Natural killer cell (primary cell): ENCODE measurements at regions not wholly inside any gene's neighbourhood (a gene's known extent, or its start where the extent isn't known, plus 50 kb on each side); places are given as distances from the start of the nearest gene placed in this dataset.

Source experiments
- ATAC-seq, 3 donors: fragments of 150-1000 bp in 2 of 3; fragments of 200-7000 bp in 1 of 3; cut with Tn5 transposase; 1 replicate in 1 of 3; 2 replicates in 2 of 3; pipeline ENCODE4 v1.10.0; 2021; ENCODE audit warnings: mild to moderate bottlenecking in 2 of 3, moderate library complexity in 2 of 3
- DNase-seq, 2 donors: peaks; one replicate each; pipeline versions ENCODE4 v3.0.0 to v3.0.0-alpha.2; 2013 to 2021; ENCODE audit warnings: mixed read lengths in 1 of 2
- H3K27ac ChIP-seq: one replicate; pipeline ENCODE4 v1.5.1; 2013; ENCODE audit warnings: mild to moderate bottlenecking, low read length
- H3K27me3 ChIP-seq: one replicate; pipeline ENCODE4 v1.6.1; 2013; ENCODE audit warnings: low read length; ENCODE audit not compliant: control insufficient read depth, insufficient read depth
- H3K36me3 ChIP-seq: one replicate; pipeline ENCODE4 v1.6.1; 2013; ENCODE audit warnings: low read length; ENCODE audit not compliant: control insufficient read depth, insufficient read depth
- H3K4me1 ChIP-seq: one replicate; pipeline ENCODE4 v1.6.1; 2013; ENCODE audit warnings: low read length; ENCODE audit not compliant: control insufficient read depth, insufficient read depth
- H3K4me3 ChIP-seq: one replicate; pipeline ENCODE4 v1.5.1; 2013; ENCODE audit warnings: low read length
- H3K9me3 ChIP-seq: one replicate; pipeline ENCODE4 v1.6.1; 2013; ENCODE audit warnings: low read length; ENCODE audit not compliant: control insufficient read depth, insufficient read depth
- H3K27ac Mint-ChIP-seq, 2 donors: one replicate each; pipeline ENCODE4 v1.8.0; 2022; ENCODE audit warnings: mild to moderate bottlenecking in 2 of 2, mixed read lengths in 2 of 2, moderate library complexity in 1 of 2
- H3K27me3 Mint-ChIP-seq, 2 donors: one replicate each; pipeline ENCODE4 v1.8.0; 2022; ENCODE audit warnings: low read depth in 2 of 2, mixed read lengths in 2 of 2
- H3K36me3 Mint-ChIP-seq: one replicate; pipeline ENCODE4 v1.8.0; 2022; ENCODE audit warnings: mixed read lengths
- H3K4me1 Mint-ChIP-seq, 2 donors: one replicate each; pipeline ENCODE4 v1.8.0; 2022; ENCODE audit warnings: mixed read lengths in 2 of 2
- H3K4me3 Mint-ChIP-seq: one replicate; pipeline ENCODE4 v1.8.0; 2022; ENCODE audit warnings: mild to moderate bottlenecking, moderate library complexity, mixed read lengths
- H3K9me3 Mint-ChIP-seq, 2 donors: one replicate each; pipeline ENCODE4 v1.8.0; 2022; ENCODE audit warnings: mixed read lengths in 2 of 2
- CTCF ChIP-seq: fragments of 200-600 bp; IDR thresholded peaks from one replicate; pipeline ENCODE4 v1.8.0; 2022; ENCODE audit warnings: antibody characterized with exemption
- WGBS: methylation state at CpG from one replicate; pipeline ENCODE4 v1.1.7; 2013; ENCODE audit warnings: missing lambda C conversion rate; ENCODE audit not compliant: insufficient coverage; 5-methylcytosine and 5-hydroxymethylcytosine counted together
- intact Hi-C: fragments of 100-400 bp; cut with micrococcal nuclease; formaldehyde crosslinking; loops from one replicate; pipeline ENCODE4 v1.14.2; 2022

- intact Hi-C loops, result no loop called here
- Histone ChIP-seq H3K4me3 (no peak overlapping the region), H3K9me3 (peaks cover 11% of the 10 kb centered on the region), H3K27me3 (no peaks in the 10 kb centered on the region), H3K4me1 (no peaks in the 10 kb centered on the region), H3K27ac (no peak overlapping the region), H3K36me3 (no peaks in the 10 kb centered on the region)
- H3K9me3 Mint-ChIP-seq, result peaks cover 20 to 32% of the 10 kb centered on the region in 2 donors
- H3K36me3 Mint-ChIP-seq, result peaks cover 13% of the 10 kb centered on the region
- H3K4me1 Mint-ChIP-seq, result no peaks in the 10 kb centered on the region
- H3K4me3 Mint-ChIP-seq, result no peak overlapping the region
- no peak overlapping the region for H3K27ac Mint-ChIP-seq
- WGBS, result 92% methylated on average over 13 of the region's 13 CpGs
- no peak for DNase-seq
- no peak for TF ChIP-seq CTCF
- no peaks in the 10 kb centered on the region for H3K27me3 Mint-ChIP-seq
- ATAC-seq, result no peak
These were observed 631.8 kb downstream of the CETN3 start for GRCh38 chr5:89777758-89778157.

- Histone ChIP-seq H3K27me3 (no peaks in the 10 kb centered on the region), H3K27ac (no peak overlapping the region), H3K4me1 (no peaks in the 10 kb centered on the region), H3K9me3 (no peaks in the 10 kb centered on the region), H3K36me3 (no peaks in the 10 kb centered on the region), H3K4me3 (no peak overlapping the region)
- ATAC-seq, result no peak
- Mint-ChIP-seq H3K9me3 (peaks cover 2 to 3% of the 10 kb centered on the region in 2 donors), H3K36me3 (no peaks in the 10 kb centered on the region), H3K4me3 (no peak overlapping the region), H3K27ac (no peak overlapping the region), H3K27me3 (no peaks in the 10 kb centered on the region), H3K4me1 (no peaks in the 10 kb centered on the region)
- intact Hi-C loops, result no loop called here
- no peak for TF ChIP-seq CTCF
- DNase-seq, result no peak
- 87% methylated on average over 1 of the region's 2 CpGs for WGBS
These were observed 639.6 kb downstream of the CETN3 start for GRCh38 chr5:89769975-89770374.

- H3K9me3 ChIP-seq, result no peaks in the 10 kb centered on the region
- Mint-ChIP-seq H3K27ac (no peak overlapping the region), H3K36me3 (no peaks in the 10 kb centered on the region), H3K27me3 (no peaks in the 10 kb centered on the region), H3K4me1 (no peaks in the 10 kb centered on the region), H3K9me3 (peaks cover 0 to 2% of the 10 kb centered on the region in 2 donors), H3K4me3 (no peak overlapping the region)
- DNase-seq (no peak), ATAC-seq (no peak)
- no peak overlapping the region for H3K27ac ChIP-seq
- no peaks in the 10 kb centered on the region for H3K27me3 ChIP-seq
- no peaks in the 10 kb centered on the region for H3K36me3 ChIP-seq
- WGBS, result no CpG with 5 or more reads among the region's 1 CpG
- H3K4me3 ChIP-seq, result no peak overlapping the region
- H3K4me1 ChIP-seq, result no peaks in the 10 kb centered on the region
- TF ChIP-seq CTCF, result no peak
- intact Hi-C loops, result no loop called here
These were observed 649.8 kb downstream of the CETN3 start for GRCh38 chr5:89759802-89760201.

DNA sequence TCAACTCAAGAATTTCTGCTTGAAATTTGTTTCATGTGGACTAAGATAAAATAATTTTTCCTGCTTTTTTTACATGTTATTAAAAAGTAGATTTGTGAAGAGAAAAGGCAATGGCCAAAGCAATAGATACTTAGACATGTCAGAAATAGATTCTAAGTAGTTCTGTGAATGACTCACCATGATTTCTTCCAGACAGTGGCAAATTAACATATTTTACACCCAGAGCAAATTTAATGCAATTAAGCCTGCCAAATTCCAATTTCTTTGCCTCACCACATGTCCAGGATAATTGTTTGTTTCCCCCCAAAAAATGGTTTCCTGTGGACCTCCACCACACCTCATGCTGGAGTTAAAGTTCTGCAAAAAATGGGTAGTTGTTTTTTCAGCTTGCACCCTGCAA is 651.4 kb downstream of the CETN3 start:
- Mint-ChIP-seq H3K4me1 (no peaks in the 10 kb centered on the region), H3K27ac (no peak overlapping the region)

More for the DNA sequence above, 651.4 kb downstream of the CETN3 start:
- Mint-ChIP-seq H3K9me3 (peaks cover 0 to 2% of the 10 kb centered on the region in 2 donors), H3K4me3 (no peak overlapping the region), H3K36me3 (no peaks in the 10 kb centered on the region), H3K27me3 (no peaks in the 10 kb centered on the region)
- no peak overlapping the region for H3K4me3 ChIP-seq
- H3K27ac ChIP-seq, result no peak overlapping the region
- DNase-seq (no peak), ATAC-seq (no peak)
- no peaks in the 10 kb centered on the region for H3K27me3 ChIP-seq
- no peak for TF ChIP-seq CTCF
- H3K9me3 ChIP-seq, result no peaks in the 10 kb centered on the region
- intact Hi-C loops, result no loop called here
- H3K36me3 ChIP-seq, result no peaks in the 10 kb centered on the region
- no peaks in the 10 kb centered on the region for H3K4me1 ChIP-seq
